ENCODE measurements at regions not wholly inside any gene's neighbourhood (a gene's known extent, or its start where the extent isn't known, plus 50 kb on each side); places are given as distances from the start of the nearest gene placed in this dataset.
"Not testable (repeated sequence)": the region's sequence is repeated elsewhere in the genome, so short reads cannot be mapped to it uniquely, and the experiment has no call there.

- no peak for DNase-seq
Observed at GRCh38 chr5:93359296-93359959, 221.6 kb downstream of the NR2F1-AS1 start.

GRCh38 chr5:93358176-93358575 lies 222.8 kb downstream of the NR2F1-AS1 start:
- DNase-seq, result no peak

- DNase-seq, result no peak
Observed at GRCh38 chr5:93357686-93358085, 223.3 kb downstream of the NR2F1-AS1 start.

DNA sequence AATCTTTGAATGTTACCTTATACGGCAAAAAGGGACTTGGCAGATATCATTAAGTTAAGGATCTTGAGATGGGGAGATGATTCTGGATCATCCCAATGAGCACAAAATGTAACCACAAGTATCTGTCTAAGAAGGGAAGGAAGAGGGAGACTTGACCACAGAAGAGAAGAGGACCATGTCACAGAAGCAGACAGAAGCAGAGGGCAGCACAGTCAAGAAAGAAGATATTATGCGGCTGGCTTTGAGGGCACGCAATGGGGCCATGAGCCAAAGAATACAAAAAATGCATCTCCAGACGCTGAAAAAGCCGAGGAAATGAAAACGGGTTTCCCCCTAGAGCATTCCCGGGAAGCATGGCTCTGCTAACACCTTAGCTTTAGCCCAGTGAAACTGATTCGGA lies 225.3 kb downstream of the NR2F1-AS1 start:
- DNase-seq, result peak; percentile 57 to 82

- peak in 1 of 2 experiments; percentile 0 for DNase-seq
Observed at GRCh38 chr5:93352186-93352585, 228.8 kb downstream of the NR2F1-AS1 start.

- no peak for DNase-seq
Observed at GRCh38 chr5:93349613-93350012, 231.4 kb downstream of the NR2F1-AS1 start.

GRCh38 chr5:93348231-93348630 lies 232.8 kb downstream of the NR2F1-AS1 start:
- no peak for DNase-seq

DNA sequence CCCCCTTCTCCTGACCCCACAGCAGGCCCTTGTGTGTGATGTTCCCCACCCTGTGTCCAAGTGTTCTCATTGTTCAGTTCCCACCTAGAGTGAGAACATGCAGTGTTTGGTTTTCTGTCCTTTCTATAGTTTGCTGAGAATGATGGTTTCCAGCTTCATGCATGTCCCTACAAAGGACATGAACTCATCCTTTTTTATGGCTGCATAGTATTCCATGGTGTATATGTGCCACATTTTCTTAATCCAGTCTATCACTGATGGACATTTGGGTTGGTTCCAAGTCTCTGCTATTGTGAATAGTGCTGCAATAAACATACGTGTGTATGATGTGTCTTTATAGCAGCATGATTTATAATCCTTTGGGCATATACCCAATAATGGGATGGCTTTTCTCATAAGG lies 234.2 kb downstream of the NR2F1-AS1 start:
- not testable (repeated sequence) for DNase-seq

DNA sequence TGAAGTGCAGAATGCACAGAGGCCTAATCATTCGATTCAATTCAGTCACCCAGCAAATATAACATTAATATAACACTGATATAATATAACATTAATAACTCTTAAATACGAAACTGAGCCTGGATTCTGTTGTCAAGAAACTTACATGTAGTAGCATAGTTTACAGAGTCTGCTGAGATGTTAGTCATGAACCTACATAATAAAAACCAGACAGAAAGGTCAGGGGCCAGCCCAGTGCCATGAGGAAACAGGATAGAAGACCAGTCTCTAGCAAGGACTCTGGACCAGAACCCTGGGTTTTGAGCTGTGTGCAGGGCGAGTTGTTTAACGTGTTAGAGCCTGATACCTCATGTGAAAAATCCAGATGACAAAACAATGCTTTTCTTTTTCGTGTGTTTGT lies 234.7 kb downstream of the NR2F1-AS1 start:
- no peak for DNase-seq

DNA sequence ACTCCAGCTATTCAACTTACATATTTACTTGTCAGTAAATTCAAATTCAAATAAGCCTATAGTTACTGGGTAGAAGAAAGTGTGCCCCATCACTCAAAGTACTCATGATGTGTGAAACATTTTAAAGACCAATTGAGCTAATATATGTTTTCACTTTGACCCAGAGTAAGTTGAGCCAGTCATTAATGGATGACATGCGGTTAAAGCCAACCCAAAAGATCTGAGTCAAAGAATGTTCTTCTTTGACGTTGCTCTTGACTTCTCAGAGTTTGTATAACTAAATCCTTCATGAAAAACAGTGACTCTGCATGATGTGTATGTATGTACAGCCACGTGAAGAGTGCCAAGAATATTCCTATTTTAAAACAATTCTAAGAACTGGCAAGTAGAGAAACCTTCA lies 237.4 kb downstream of the NR2F1-AS1 start:
- DNase-seq, result no peak

DNA sequence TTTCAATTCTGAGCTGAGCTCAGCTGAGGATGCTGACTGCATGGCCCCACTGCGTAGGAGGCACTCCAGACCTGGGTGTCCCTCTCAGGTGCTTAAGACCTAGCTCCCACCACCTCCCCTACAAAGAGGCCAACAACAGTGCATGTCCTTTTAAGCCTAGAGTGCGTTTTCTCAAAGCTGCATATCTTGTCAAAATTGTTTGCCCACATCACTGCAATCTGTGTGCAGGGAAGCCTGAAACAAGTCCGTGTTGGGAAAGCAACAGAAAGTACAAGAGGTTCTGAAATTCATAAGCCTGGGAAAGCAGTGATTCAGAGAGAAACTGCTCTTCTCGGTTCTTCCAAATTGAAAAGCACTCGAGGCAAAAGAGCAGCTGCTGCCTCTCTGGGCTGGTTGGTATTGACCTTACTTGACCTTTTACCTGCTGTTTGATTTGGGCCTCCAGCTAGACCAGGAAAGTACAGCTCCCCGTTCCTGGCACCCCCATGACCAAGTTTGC lies 238.4 kb downstream of the NR2F1-AS1 start:
- no peak for DNase-seq

- DNase-seq, result no peak
Observed at GRCh38 chr5:93340881-93341280, 240.1 kb downstream of the NR2F1-AS1 start.

GRCh38 chr5:93337138-93337537 lies 243.9 kb downstream of the NR2F1-AS1 start:
- no peak for DNase-seq

DNA sequence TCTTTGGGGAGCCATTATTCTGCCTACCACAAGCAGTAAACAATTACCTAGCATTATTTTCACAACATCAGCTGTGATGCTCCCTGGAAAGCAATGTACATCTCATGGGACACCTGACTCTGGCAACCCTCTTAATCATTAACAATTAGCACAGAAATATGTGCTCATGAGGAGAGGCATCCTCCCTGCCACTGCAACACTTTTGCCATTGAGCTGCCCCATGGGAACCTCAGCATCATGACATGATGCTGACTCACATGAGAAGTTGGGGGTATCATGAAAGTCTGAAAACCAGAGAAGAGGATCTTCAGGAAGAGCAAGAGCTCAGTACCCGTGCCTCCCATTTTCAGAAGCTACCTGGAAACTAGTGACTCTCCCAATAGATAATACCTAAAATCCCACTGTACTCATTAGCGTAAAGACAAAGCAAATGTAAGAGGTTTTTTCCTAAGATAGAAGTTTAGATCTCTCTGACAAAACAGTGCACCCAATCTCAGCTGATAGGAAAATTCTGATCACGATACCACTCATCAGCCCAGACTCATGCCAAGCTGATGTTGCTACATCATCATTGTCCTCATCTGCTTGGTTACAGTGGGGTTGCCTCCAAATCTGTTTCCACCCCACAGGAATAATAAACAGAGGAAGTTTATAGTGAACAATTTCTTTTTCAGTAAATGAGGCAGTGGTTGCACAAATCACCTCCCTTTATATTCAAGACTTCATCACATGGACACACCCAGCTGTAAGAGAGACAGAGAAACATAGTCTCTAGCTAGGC lies 244.5 kb downstream of the NR2F1-AS1 start:
- no peak for DNase-seq

DNA sequence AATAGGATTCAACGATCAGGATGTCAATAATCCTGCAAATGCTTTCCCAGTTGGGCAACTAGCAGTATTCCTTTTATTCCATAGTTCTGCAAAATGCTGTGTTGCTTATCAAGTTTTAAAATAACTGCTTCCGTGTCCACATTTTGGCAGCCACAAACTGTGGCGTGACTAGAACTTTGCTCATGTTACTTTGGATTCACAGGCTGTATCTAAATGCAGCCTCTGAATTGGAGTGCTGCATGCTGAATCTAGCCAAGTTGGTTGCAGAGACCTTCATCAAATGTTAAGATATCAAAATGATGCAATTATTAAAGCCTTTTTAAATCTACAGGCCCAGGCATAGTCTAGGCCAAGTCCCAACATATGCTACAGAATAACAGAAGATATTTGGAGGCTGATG lies 249.2 kb downstream of the NR2F1-AS1 start:
- no peak for DNase-seq

DNA sequence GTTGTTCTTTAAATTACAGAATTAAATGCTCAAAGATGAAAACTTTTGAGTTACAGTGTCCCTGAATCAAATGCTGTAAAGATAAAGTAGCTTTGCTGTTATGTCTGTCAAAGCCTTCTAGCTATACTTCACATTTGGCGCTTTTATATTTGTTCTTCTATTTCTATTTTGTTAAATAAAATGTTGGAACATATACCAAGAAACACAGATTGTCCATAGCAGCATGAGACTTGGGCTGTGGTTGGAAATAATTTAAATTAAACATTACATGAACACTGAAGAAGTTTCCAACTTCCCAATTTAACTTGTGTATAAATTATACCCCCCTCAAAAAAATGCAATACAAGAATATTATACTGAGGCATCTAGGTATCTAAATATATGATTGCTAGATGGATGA lies 249.8 kb downstream of the NR2F1-AS1 start:
- no peak for DNase-seq

- no peak for DNase-seq
Observed at GRCh38 chr5:93330506-93330905, 250.5 kb downstream of the NR2F1-AS1 start.

GRCh38 chr5:93329756-93330155 lies 251.3 kb downstream of the NR2F1-AS1 start:
- DNase-seq, result no peak

GRCh38 chr5:93328833-93329232 lies 252.2 kb downstream of the NR2F1-AS1 start:
- no peak for DNase-seq

DNA sequence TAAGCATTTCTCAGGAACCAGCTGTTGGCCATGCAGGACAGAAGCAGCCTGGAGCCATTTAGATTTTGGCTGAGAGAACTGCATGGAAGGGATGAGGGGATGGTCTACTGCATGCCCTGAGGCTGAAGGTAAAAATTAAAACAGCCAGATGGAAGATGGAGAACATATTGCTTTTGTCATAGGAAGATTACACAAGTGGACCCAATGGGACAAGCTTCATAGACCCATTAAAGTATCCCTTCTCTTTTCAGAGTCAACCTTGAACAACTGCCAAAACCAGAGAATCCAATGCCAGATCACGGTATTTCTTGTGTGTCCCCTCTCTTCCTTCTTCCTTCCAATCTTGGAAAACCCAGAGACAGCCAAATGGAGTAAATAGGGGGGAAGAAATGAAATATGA lies 253.4 kb downstream of the NR2F1-AS1 start:
- no peak for DNase-seq

DNA sequence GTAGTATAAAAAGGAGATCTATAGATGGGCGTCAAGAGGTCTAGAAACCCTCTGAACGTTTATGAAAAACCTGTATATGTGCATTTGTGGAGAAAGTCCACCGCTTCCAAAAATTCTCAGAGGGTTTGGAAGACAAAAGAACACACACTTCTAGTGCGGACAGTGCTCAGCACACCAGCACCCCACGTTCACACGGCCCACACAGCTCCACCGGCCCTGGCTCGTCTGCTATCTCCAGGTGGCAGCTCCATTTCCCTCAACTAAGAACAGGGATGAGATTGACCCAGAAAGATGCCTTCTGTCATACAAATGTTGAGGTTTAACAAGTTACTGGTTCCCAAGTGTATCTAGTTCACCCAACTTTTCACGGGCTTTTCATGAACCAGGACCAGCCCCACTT lies 255.1 kb downstream of the NR2F1-AS1 start:
- no peak for DNase-seq

DNA sequence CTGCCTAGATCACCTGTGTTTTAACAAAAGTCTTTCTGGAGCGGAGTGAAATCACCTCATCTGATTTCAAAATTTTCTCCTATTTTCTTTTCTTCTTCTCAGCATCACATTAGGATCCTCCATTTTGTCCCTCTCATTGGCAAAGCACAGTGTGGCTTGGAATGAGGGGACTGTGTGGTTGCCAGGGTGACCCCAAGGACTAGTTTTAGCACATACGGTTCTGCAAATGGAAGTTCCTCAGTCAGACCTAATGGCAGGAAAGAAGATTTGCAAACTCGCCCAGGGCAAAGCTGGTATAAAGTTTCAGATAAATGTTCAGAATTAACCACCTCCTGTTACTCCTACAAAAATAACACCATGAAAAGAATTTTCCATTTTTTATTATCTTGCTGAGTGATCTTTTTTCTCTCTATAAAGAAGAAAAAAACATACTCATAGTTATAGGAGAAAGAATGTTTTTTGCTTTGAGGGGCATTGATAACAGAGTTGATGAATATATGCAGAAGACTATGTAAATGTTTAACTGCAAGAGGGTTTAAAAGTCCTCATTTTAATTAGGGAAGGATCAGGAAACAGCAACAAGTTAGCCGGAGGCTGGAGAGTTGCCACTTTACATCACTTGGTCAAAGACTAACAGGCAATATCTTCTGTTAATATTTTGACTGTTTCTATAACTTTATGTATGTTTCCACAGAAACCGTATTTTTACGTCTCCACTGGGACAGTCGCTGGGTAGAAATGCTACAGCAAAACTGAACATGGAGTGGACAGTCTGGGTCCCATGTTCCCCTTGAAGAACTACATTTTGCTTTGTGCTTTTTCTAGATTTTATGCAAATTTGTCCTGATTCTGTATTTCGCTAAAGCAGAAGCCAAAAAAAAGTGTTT lies 257.8 kb downstream of the NR2F1-AS1 start:
- DNase-seq, result no peak

- DNase-seq, result no peak
Observed at GRCh38 chr5:93320920-93321445, 260.0 kb downstream of the NR2F1-AS1 start.
